ENCODE measurements at regions not wholly inside any gene's neighbourhood (a gene's known extent, or its start where the extent isn't known, plus 50 kb on each side); places are given as distances from the start of the nearest gene placed in this dataset.

- Histone ChIP-seq H3K36me3 (ENCODE audit: insufficient read depth, low read depth, low read length) (no peaks in the 10 kb centered on the region), H3K9ac (ENCODE audit: low read depth, low read length) (no peak overlapping the region), H3K27me3 (ENCODE audit: insufficient read depth, low read length) (no peaks in the 10 kb centered on the region), H3K9me3 (ENCODE audit: insufficient read depth, low read depth, low read length) (no peaks in the 10 kb centered on the region), H3K27ac (ENCODE audit: low read length) (no peak overlapping the region), H3K4me1 (ENCODE audit: insufficient read depth, low read length) (no peaks in the 10 kb centered on the region), H3K4me3 (ENCODE audit: low read length) (no peak overlapping the region)
These were observed 75.0 kb downstream of the PTPDC1 start for GRCh38 chr9:94159069-94159939.

- no peaks in the 10 kb centered on the region for H3K27me3 ChIP-seq (ENCODE audit: insufficient read depth, low read length)
- no peaks in the 10 kb centered on the region for H3K9me3 ChIP-seq (ENCODE audit: insufficient read depth, low read depth, low read length)
- no peak overlapping the region for H3K4me3 ChIP-seq (ENCODE audit: low read length)
- no peaks in the 10 kb centered on the region for H3K36me3 ChIP-seq (ENCODE audit: insufficient read depth, low read depth, low read length)
- H3K9ac ChIP-seq (ENCODE audit: low read depth, low read length) = no peak overlapping the region
- no peaks in the 10 kb centered on the region for H3K4me1 ChIP-seq (ENCODE audit: insufficient read depth, low read length)
- no peak overlapping the region for H3K27ac ChIP-seq (ENCODE audit: low read length)
These were observed 76.6 kb downstream of the PTPDC1 start for GRCh38 chr9:94160594-94161501.

DNA sequence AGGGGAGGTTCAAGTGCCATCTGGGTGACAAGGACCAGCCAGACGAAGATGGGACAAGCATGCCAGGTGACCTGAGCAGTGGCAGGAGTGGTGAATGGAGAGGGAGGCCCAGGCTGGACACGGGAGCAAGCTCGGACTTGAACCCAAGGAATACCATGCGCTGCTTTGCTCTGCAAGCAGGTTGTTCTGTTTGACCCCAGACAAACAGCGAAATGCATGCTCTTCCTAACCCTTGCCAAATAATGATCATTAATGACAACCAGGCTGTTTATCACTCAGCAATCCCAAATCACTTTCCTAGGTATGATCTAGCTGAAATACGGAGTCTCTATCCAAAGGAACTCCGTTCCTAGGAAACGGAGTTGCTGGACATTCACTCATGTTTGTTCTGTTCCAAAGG lies 77.4 kb downstream of the PTPDC1 start:
- H3K9ac ChIP-seq (ENCODE audit: low read depth, low read length) = no peak overlapping the region
- H3K27ac ChIP-seq (ENCODE audit: low read length) = no peak overlapping the region
- H3K27me3 ChIP-seq (ENCODE audit: insufficient read depth, low read length) = no peaks in the 10 kb centered on the region

DNA sequence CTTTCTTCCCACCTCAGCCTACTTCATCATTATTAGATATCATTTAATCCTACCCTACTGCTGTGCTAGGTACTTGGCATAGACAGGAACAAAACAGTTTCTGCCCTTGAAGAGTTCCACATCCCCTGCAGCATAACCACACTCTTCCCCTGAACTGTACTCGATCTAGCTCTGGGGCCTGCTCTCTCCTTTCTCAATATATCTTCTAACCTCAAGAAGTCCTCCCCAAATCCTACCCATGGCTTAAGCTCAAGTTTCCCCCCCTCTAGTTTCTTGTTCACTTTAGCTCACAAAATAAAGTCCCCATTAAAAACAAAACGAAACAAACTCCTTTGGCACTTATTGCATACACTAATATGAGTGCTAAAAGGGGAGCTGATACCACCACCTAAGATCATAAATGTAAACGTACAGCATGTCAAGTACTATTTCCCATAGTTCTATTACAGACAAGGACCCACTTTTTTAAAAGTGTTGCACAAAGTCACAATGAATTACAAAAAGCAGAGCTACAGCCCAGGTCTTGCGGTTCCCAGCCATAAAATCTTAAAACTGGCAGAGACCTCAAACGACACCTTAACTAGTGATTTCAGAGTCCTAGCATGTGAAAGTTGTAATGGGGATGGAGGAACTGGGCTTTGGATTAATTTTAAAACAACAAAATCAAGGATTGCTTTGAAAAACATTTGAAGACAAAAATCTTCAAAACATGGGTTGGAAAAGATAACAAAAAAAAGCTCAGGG lies 80.7 kb downstream of the PTPDC1 start:
- Histone ChIP-seq H3K4me1 (ENCODE audit: insufficient read depth, low read length) (peaks cover 17% of the 10 kb centered on the region; the same call in 1 of the 2 replicates), H3K9ac (ENCODE audit: low read depth, low read length) (peak overlapping the region; percentile 69; the same call in 1 of the 2 replicates), H3K27ac (ENCODE audit: low read length) (peak overlapping the region; percentile 48), H3K36me3 (ENCODE audit: insufficient read depth, low read depth, low read length) (0 out of 2 replicates have a peak, but pooled peaks cover 7% of the 10 kb centered on the region), H3K4me3 (ENCODE audit: low read length) (peak overlapping the region; percentile 62), H3K9me3 (ENCODE audit: insufficient read depth, low read depth, low read length) (no peaks in the 10 kb centered on the region), H3K27me3 (ENCODE audit: insufficient read depth, low read length) (no peaks in the 10 kb centered on the region)

More for the DNA sequence above, 77.4 kb downstream of the PTPDC1 start:
- H3K9me3 ChIP-seq (ENCODE audit: insufficient read depth, low read depth, low read length) = no peaks in the 10 kb centered on the region
- H3K36me3 ChIP-seq (ENCODE audit: insufficient read depth, low read depth, low read length) = no peaks in the 10 kb centered on the region
- H3K4me1 ChIP-seq (ENCODE audit: insufficient read depth, low read length) = no peaks in the 10 kb centered on the region
- no peak overlapping the region for H3K4me3 ChIP-seq (ENCODE audit: low read length)

DNA sequence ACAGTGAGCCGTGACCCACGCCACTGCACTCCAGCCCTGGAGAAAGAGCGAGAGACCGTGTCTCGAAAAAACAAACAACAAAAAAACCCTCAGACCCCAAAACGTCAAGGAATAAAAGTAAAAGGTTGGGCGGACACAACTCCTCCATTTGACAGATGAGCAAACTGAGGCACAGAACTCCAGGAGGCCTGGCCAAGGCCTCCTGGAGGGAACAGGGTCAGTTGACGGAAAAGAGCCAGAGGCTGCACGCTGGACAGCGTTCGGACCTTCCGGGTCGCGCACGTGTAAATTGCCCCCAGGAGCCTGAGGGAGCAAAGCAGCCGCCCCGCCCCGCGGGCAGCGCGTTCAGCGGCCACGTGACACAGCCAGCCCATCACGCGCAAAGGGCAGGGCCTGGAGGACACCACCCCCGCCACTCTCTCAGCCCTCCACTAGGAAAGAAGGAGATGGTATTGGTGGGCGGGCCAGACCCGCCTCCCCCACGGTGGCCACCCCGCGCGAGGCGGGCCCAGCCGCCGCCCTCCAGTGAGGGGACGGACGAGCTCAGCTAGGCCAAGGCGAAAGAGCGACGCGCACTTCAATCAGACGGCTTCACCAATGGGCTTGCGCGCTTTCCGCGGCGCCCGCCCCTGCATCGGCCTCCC lies 81.5 kb downstream of the PTPDC1 start:
- peak overlapping the region; percentile 76 for H3K4me3 ChIP-seq (ENCODE audit: low read length)
- peak overlapping the region; percentile 78 for H3K27ac ChIP-seq (ENCODE audit: low read length)
- no peaks in the 10 kb centered on the region for H3K9me3 ChIP-seq (ENCODE audit: insufficient read depth, low read depth, low read length)
- 0 out of 2 replicates have a peak, but pooled peaks cover 7% of the 10 kb centered on the region for H3K36me3 ChIP-seq (ENCODE audit: insufficient read depth, low read depth, low read length)
- H3K9ac ChIP-seq (ENCODE audit: low read depth, low read length) = peak overlapping the region; percentile 96
- no peaks in the 10 kb centered on the region for H3K27me3 ChIP-seq (ENCODE audit: insufficient read depth, low read length)
- peaks cover 18% of the 10 kb centered on the region; the same call in 1 of the 2 replicates for H3K4me1 ChIP-seq (ENCODE audit: insufficient read depth, low read length)

GRCh38 chr9:94166236-94166975 lies 82.1 kb downstream of the PTPDC1 start:
- Histone ChIP-seq H3K4me3 (ENCODE audit: low read length) (peak overlapping the region; percentile 90; the same call in 1 of the 2 replicates), H3K9ac (ENCODE audit: low read depth, low read length) (peak overlapping the region; percentile 98), H3K27ac (ENCODE audit: low read length) (peak overlapping the region; percentile 78), H3K4me1 (ENCODE audit: insufficient read depth, low read length) (peaks cover 21% of the 10 kb centered on the region; the same call in 1 of the 2 replicates), H3K9me3 (ENCODE audit: insufficient read depth, low read depth, low read length) (no peaks in the 10 kb centered on the region), H3K36me3 (ENCODE audit: insufficient read depth, low read depth, low read length) (0 out of 2 replicates have a peak, but pooled peaks cover 7% of the 10 kb centered on the region), H3K27me3 (ENCODE audit: insufficient read depth, low read length) (no peaks in the 10 kb centered on the region)

GRCh38 chr9:94166976-94167346 lies 82.7 kb downstream of the PTPDC1 start:
- Histone ChIP-seq H3K9me3 (ENCODE audit: insufficient read depth, low read depth, low read length) (no peaks in the 10 kb centered on the region), H3K4me1 (ENCODE audit: insufficient read depth, low read length) (peaks cover 21% of the 10 kb centered on the region; the same call in 1 of the 2 replicates), H3K9ac (ENCODE audit: low read depth, low read length) (peak overlapping the region; percentile 98), H3K27ac (ENCODE audit: low read length) (peak overlapping the region; percentile 79), H3K36me3 (ENCODE audit: insufficient read depth, low read depth, low read length) (0 out of 2 replicates have a peak, but pooled peaks cover 10% of the 10 kb centered on the region), H3K27me3 (ENCODE audit: insufficient read depth, low read length) (no peaks in the 10 kb centered on the region), H3K4me3 (ENCODE audit: low read length) (peak overlapping the region; percentile 90)

DNA sequence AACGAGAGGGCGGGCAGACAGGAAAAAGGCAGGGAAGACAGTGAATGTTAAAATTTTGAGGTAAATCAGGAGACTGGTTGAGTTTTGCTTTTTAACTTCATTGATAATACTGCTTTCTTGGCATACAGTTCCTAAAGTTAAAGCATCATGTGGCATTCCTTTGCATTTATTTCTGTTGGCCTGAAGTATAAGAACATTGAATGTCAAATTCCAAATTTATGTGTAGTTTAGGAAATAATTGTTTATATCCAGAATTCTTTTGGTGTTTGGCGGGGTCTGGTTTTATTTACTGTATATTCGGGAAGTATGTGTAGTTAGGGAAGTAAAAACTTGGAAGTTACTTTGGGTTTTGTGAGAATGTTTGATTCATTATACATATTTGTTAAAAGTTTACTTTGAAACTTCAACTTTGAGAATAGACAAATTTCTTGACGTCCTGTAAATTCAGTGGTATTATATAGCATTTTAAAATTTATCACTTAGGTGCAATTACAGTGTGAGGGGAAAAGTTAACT lies 83.2 kb downstream of the PTPDC1 start:
- H3K4me1 ChIP-seq (ENCODE audit: insufficient read depth, low read length) = peaks cover 21% of the 10 kb centered on the region; the same call in 1 of the 2 replicates
- H3K9me3 ChIP-seq (ENCODE audit: insufficient read depth, low read depth, low read length) = no peaks in the 10 kb centered on the region
- peak overlapping the region; percentile 90 for H3K4me3 ChIP-seq (ENCODE audit: low read length)
- H3K27me3 ChIP-seq (ENCODE audit: insufficient read depth, low read length) = no peaks in the 10 kb centered on the region
- H3K27ac ChIP-seq (ENCODE audit: low read length) = peak overlapping the region; percentile 79
- peak overlapping the region; percentile 98 for H3K9ac ChIP-seq (ENCODE audit: low read depth, low read length)
- 0 out of 2 replicates have a peak, but pooled peaks cover 14% of the 10 kb centered on the region for H3K36me3 ChIP-seq (ENCODE audit: insufficient read depth, low read depth, low read length)

DNA sequence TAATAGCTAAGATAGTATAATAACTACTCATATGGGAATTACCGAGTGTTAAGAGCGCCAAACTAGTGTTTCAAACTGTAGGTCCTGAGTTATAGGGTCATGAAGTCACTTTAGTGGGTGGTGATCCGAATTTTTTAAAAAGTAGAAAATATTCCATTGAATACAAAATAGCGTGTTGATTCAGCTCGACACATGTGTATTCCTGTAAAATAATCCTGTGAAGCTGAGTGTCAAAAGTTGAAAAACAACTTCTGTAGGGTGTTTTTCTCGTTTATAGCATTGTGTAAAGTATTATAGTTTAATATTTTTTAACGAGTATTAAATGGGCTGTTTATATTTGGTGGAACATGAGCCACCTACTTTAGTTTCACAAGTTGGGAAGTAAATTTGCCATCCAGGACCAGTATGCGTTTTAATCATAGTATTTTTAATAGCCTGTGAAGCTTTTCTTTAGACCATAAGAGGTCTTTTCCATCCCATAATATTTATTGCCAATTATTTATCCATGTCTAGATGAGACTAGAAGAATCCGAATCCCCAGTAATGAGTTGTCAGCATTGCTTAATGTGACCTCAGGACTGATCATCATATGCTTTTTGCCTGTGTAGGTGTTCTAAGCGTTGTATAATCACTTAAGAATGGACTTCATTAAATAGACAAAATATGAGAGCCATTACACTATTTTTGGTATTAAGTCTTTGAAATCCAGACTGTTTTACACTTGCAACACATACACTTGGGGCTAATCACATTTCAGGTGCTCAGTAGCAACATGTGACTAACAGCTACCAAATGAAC lies 84.1 kb downstream of the PTPDC1 start:
- Histone ChIP-seq H3K9ac (ENCODE audit: low read depth, low read length) (peak overlapping the region; percentile 98; the same call in 1 of the 2 replicates), H3K4me3 (ENCODE audit: low read length) (peak overlapping the region; percentile 90), H3K4me1 (ENCODE audit: insufficient read depth, low read length) (peaks cover 21% of the 10 kb centered on the region; the same call in 1 of the 2 replicates), H3K36me3 (ENCODE audit: insufficient read depth, low read depth, low read length) (peaks cover 23% of the 10 kb centered on the region), H3K27me3 (ENCODE audit: insufficient read depth, low read length) (no peaks in the 10 kb centered on the region), H3K9me3 (ENCODE audit: insufficient read depth, low read depth, low read length) (no peaks in the 10 kb centered on the region), H3K27ac (ENCODE audit: low read length) (no peak overlapping the region)
